Astrocyte of the spinal cord (primary cell): ENCODE measurements at regions not wholly inside any gene's neighbourhood (a gene's known extent, or its start where the extent isn't known, plus 50 kb on each side); places are given as distances from the start of the nearest gene placed in this dataset.

Source experiments
- DNase-seq: peaks from one replicate; pipeline ENCODE4 v3.0.0; 2011; ENCODE audit warnings: low read depth, low spot score
- H3K4me3 ChIP-seq: 2 replicates; pipeline ENCODE4 v1.5.1; 2011; ENCODE audit warnings: low read depth, mild to moderate bottlenecking, low read length, moderate library complexity
- CTCF ChIP-seq: IDR thresholded peaks from 2 replicates; pipeline ENCODE4 v1.5.1; 2012; ENCODE audit warnings: low read depth, mild to moderate bottlenecking, low read length, inconsistent platforms
- in situ Hi-C: cut with HindIII; loops from 2 replicates; pipeline ENCODE4 v1.10.0; 2017; ENCODE audit warnings: low sequenced_read_pairs

GRCh38 chr6:134817448-134817847 is 132.5 kb downstream of the ALDH8A1 start:
- no peak for TF ChIP-seq CTCF
- in situ Hi-C loops: no loop called here
- DNase-seq: no peak
- no peak overlapping the region for H3K4me3 ChIP-seq

GRCh38 chr6:134816780-134817179 is 133.1 kb downstream of the ALDH8A1 start:
- peak; percentile 74 for DNase-seq
- in situ Hi-C loops: no loop called here
- no peak for TF ChIP-seq CTCF
- no peak overlapping the region for H3K4me3 ChIP-seq

GRCh38 chr6:134816300-134816699 is 133.6 kb downstream of the ALDH8A1 start:
- no peak for TF ChIP-seq CTCF
- no peak for DNase-seq
- in situ Hi-C loops: no loop called here
- H3K4me3 ChIP-seq: no peak overlapping the region

- H3K4me3 ChIP-seq: no peak overlapping the region
- peak; percentile 48 for DNase-seq
- TF ChIP-seq CTCF: no peak
Measured at GRCh38 chr6:134814076-134814695, 135.7 kb downstream of the ALDH8A1 start.

GRCh38 chr6:134813146-134813545 is 136.8 kb downstream of the ALDH8A1 start:
- in situ Hi-C loops: no loop called here
- no peak for TF ChIP-seq CTCF
- DNase-seq: peak; percentile 67
- H3K4me3 ChIP-seq: no peak overlapping the region

More at GRCh38 chr6:134814076-134814695, 135.7 kb downstream of the ALDH8A1 start:
- in situ Hi-C loops: no loop called here

GRCh38 chr6:134810402-134810801 is 139.5 kb downstream of the ALDH8A1 start:
- no peak for DNase-seq
- H3K4me3 ChIP-seq: no peak overlapping the region
- in situ Hi-C loops: no loop called here
- no peak for TF ChIP-seq CTCF
